ENCODE measurements at regions not wholly inside any gene's neighbourhood (a gene's known extent, or its start where the extent isn't known, plus 50 kb on each side); places are given as distances from the start of the nearest gene placed in this dataset.

DNA sequence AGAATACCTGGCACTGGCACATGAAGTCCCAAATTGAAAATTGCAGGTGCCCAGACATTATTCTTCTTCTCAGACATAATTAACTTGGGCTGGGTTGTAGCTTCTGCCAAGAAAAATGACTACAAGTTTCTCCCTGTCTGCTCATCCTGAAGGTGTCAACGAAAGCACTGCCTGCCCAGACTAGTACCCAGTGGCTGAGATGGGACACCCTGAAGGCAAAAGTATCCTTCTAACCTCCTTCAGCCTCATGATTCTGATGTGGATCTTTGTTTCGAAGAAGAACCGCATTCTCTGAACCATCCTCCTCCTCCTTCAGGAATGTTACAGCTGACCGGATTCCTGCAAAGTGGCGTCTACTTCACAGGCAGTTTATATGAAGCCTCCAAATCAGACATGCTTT lies 161.1 kb upstream of the FST start:
- Mint-ChIP-seq H3K4me3 (no peak overlapping the region), H3K27me3 (ENCODE audit: low read depth in 3 of 3) (peaks cover 0 to 2% (median 0%) of the 10 kb centered on the region in 3 donors), H3K4me1 (no peaks in the 10 kb centered on the region), H3K9me3 (peaks cover 0 to 9% (median 4%) of the 10 kb centered on the region in 7 donors), H3K27ac (no peak overlapping the region), H3K36me3 (no peaks in the 10 kb centered on the region)
- Histone ChIP-seq H3K27ac (ENCODE audit: low read depth in 1 of 2, low read length in 2 of 2) (no peak overlapping the region), H2AFZ (ENCODE audit: insufficient read depth, low read depth, low read length, poor library complexity, severe bottlenecking) (no peak overlapping the region), H3K4me1 (ENCODE audit: control insufficient read depth in 1 of 2, insufficient read depth in 2 of 2, low read length in 2 of 2) (no peaks in the 10 kb centered on the region), H3K9me3 (replicated peaks in 1 of 2; ENCODE audit: control insufficient read depth in 1 of 2, insufficient read depth in 1 of 2, low read length in 2 of 2) (peaks cover 0 to 5% of the 10 kb centered on the region in 2 donors), H3K4me3 (replicated peaks in 1 of 3; ENCODE audit: low read depth in 2 of 3, low read length in 3 of 3) (no peak overlapping the region), H3K36me3 (replicated peaks in 1 of 2; ENCODE audit: control insufficient read depth in 1 of 2, insufficient read depth in 2 of 2, low read length in 2 of 2) (no peaks in the 10 kb centered on the region), H3K79me2 (ENCODE audit: insufficient read depth, low read length) (no peaks in the 10 kb centered on the region), H3K4me2 (replicated peaks; ENCODE audit: extremely low read depth, low read length, poor library complexity, severe bottlenecking) (no peak overlapping the region), H3K27me3 (ENCODE audit: control insufficient read depth in 2 of 2, insufficient read depth in 2 of 2, low read length in 2 of 2) (no peaks in the 10 kb centered on the region), H3K9ac (ENCODE audit: insufficient read depth, low read length, poor library complexity, severe bottlenecking) (no peak overlapping the region), H4K20me1 (ENCODE audit: insufficient read depth, low read length) (no peaks in the 10 kb centered on the region)
- WGBS (ENCODE audit: insufficient coverage) = 100% methylated on average over 1 of the region's 5 CpGs
- no peak for DNase-seq
- TF ChIP-seq CTCF (IDR thresholded peaks at IDR 0.05) = no peak
- intact Hi-C loops (cut with micrococcal nuclease) = no loop called here

GRCh38 chr5:53321073-53321472 lies 159.4 kb upstream of the FST start:
- Mint-ChIP-seq H3K4me1 (no peaks in the 10 kb centered on the region), H3K36me3 (no peaks in the 10 kb centered on the region), H3K4me3 (no peak overlapping the region), H3K9me3 (peaks cover 0 to 5% (median 2%) of the 10 kb centered on the region in 7 donors), H3K27me3 (ENCODE audit: low read depth in 3 of 3) (peaks cover 0 to 2% (median 0%) of the 10 kb centered on the region in 3 donors), H3K27ac (no peak overlapping the region)
- no peaks in the 10 kb centered on the region for H3K36me3 ChIP-seq (replicated peaks in 1 of 2; ENCODE audit: control insufficient read depth in 1 of 2, insufficient read depth in 2 of 2, low read length in 2 of 2)
- no CpG with 5 or more reads among the region's 1 CpG for WGBS (ENCODE audit: insufficient coverage)
- DNase-seq = no peak
- intact Hi-C loops (cut with micrococcal nuclease) = no loop called here
- H3K9ac ChIP-seq (ENCODE audit: insufficient read depth, low read length, poor library complexity, severe bottlenecking) = no peak overlapping the region
- no peaks in the 10 kb centered on the region for H3K27me3 ChIP-seq (ENCODE audit: control insufficient read depth in 2 of 2, insufficient read depth in 2 of 2, low read length in 2 of 2)
- no peaks in the 10 kb centered on the region for H3K79me2 ChIP-seq (ENCODE audit: insufficient read depth, low read length)
- H3K27ac ChIP-seq (ENCODE audit: low read depth in 1 of 2, low read length in 2 of 2) = no peak overlapping the region
- no peak overlapping the region for H2AFZ ChIP-seq (ENCODE audit: insufficient read depth, low read depth, low read length, poor library complexity, severe bottlenecking)
- no peak for TF ChIP-seq CTCF (IDR thresholded peaks at IDR 0.05)
- H3K4me1 ChIP-seq (ENCODE audit: control insufficient read depth in 1 of 2, insufficient read depth in 2 of 2, low read length in 2 of 2) = no peaks in the 10 kb centered on the region
- H3K9me3 ChIP-seq (replicated peaks in 1 of 2; ENCODE audit: control insufficient read depth in 1 of 2, insufficient read depth in 1 of 2, low read length in 2 of 2) = peaks cover 0 to 1% of the 10 kb centered on the region in 2 donors
- H3K4me3 ChIP-seq (replicated peaks in 1 of 3; ENCODE audit: low read depth in 2 of 3, low read length in 3 of 3) = no peak overlapping the region
- no peak overlapping the region for H3K4me2 ChIP-seq (replicated peaks; ENCODE audit: extremely low read depth, low read length, poor library complexity, severe bottlenecking)
- no peaks in the 10 kb centered on the region for H4K20me1 ChIP-seq (ENCODE audit: insufficient read depth, low read length)

Measured in CD14-positive monocyte (primary cell).